ENCODE measurements at regions not wholly inside any gene's neighbourhood (a gene's known extent, or its start where the extent isn't known, plus 50 kb on each side); places are given as distances from the start of the nearest gene placed in this dataset.

GRCh38 chr6:164404812-164405488 lies 904.5 kb downstream of the C6orf118 start:
- no peak overlapping the region for H3K4ac ChIP-seq (ENCODE audit: low read depth, low read length)
- no peak overlapping the region for H3K56ac ChIP-seq (ENCODE audit: extremely low read depth, insufficient read depth, low read length)
- H3K9ac ChIP-seq (ENCODE audit: low read depth, low read length): no peak overlapping the region
- in situ Hi-C loops (cut with MboI; ENCODE audit: low sequenced_read_pairs): no loop called here
- no peaks in the 10 kb centered on the region for H3K36me3 ChIP-seq (ENCODE audit: control insufficient read depth, insufficient read depth, low read length)
- no peak overlapping the region for H4K5ac ChIP-seq (ENCODE audit: low read depth, low read length)
- H3K14ac ChIP-seq (replicated peaks; ENCODE audit: low read depth, low read length): no peak overlapping the region
- H2AK5ac ChIP-seq (ENCODE audit: low read depth, low read length): no peak overlapping the region
- BruUV-seq (replicated peaks): no TSS peak
- no peaks in the 10 kb centered on the region for H3K79me1 ChIP-seq (ENCODE audit: low read depth in 1 of 2, low read length in 2 of 2)
- no peaks in the 10 kb centered on the region for H3K4me1 ChIP-seq (ENCODE audit: control insufficient read depth, insufficient read depth, low read length)
- dilution Hi-C loops (cut with HindIII; ENCODE audit: low sequenced_read_pairs, unreplicated experiment): no loop called here
- no peak overlapping the region for H2BK20ac ChIP-seq (ENCODE audit: low read depth, low read length)
- no peaks in the 10 kb centered on the region for H3K9me1 ChIP-seq (ENCODE audit: insufficient read depth, low read length)
- ATAC-seq (ENCODE audit: low read depth) (no peak), DNase-seq (no peak)
- no peak overlapping the region for H3K23ac ChIP-seq (ENCODE audit: low read depth, low read length)
- ChIA-PET CTCF (no interaction called here), POLR2A (ENCODE audit: unreplicated experiment) (no interaction called here)
- no peak overlapping the region for H3K4me2 ChIP-seq (ENCODE audit: low read depth, low read length)
- H4K20me1 ChIP-seq (ENCODE audit: insufficient read depth, low read length): no peaks in the 10 kb centered on the region
- 33% methylated on average over 1 of the region's 4 CpGs; no CpG with 5 or more reads in 1 of the 2 experiments for WGBS, 2 experiments (ENCODE audit: extremely low coverage in 2 of 2, insufficient read length in 1 of 2)
- no peak overlapping the region for H3K18ac ChIP-seq (ENCODE audit: low read depth, low read length)
- no peak for TF ChIP-seq ELK1 (IDR thresholded peaks at IDR 0.05; ENCODE audit: borderline replicate concordance, low read depth, low read length)
- no peak for TF ChIP-seq RAD21 (IDR thresholded peaks at IDR 0.05; ENCODE audit: low read length)
- TF ChIP-seq CEBPB (IDR thresholded peaks at IDR 0.05; ENCODE audit: low read depth, low read length): no peak
- no peak for TF ChIP-seq SMC3 (IDR thresholded peaks at IDR 0.05; ENCODE audit: low read depth, low read length)
- no peak for TF ChIP-seq CTCF (conservative IDR thresholded peaks at IDR 0.05; ENCODE audit: low read depth, low read length)
- TF ChIP-seq MAZ (IDR thresholded peaks at IDR 0.05; ENCODE audit: borderline replicate concordance, low read depth, low read length): no peak
- no peak for TF ChIP-seq FOS (IDR thresholded peaks at IDR 0.05; ENCODE audit: low read depth, low read length)
- no peak for TF ChIP-seq MXI1 (IDR thresholded peaks at IDR 0.05; ENCODE audit: borderline replicate concordance, low read depth, low read length)
- TF ChIP-seq RFX5 (IDR thresholded peaks at IDR 0.05; ENCODE audit: low read depth, low read length): no peak
- TF ChIP-seq NFE2L2 (IDR thresholded peaks at IDR 0.05; ENCODE audit: low read depth, low read length): no peak
- TF ChIP-seq RCOR1 (IDR thresholded peaks at IDR 0.05; ENCODE audit: insufficient replicate concordance, low read length): no peak
- TF ChIP-seq CHD1 (IDR thresholded peaks at IDR 0.05; ENCODE audit: low read depth, low read length): no peak
- no peak for TF ChIP-seq MAFK (IDR thresholded peaks at IDR 0.05; ENCODE audit: low read depth, low read length)
- no peak for TF ChIP-seq USF2 (IDR thresholded peaks at IDR 0.05; ENCODE audit: low read depth, low read length)
- H3K27me3 ChIP-seq (ENCODE audit: control insufficient read depth, insufficient read depth, low read length): no peaks in the 10 kb centered on the region
- H4K91ac ChIP-seq (ENCODE audit: insufficient read depth, low read depth, low read length): no peak overlapping the region
- H3K9me3 ChIP-seq (ENCODE audit: control insufficient read depth, insufficient read depth, low read length): peaks cover 13% of the 10 kb centered on the region
- intact Hi-C loops (cut with micrococcal nuclease): no loop called here
- no peak overlapping the region for H3K4me3 ChIP-seq (ENCODE audit: insufficient read depth, low read depth, low read length)
- H3K27ac ChIP-seq (ENCODE audit: insufficient read depth, low read length): no peak overlapping the region
- H2AFZ ChIP-seq (replicated peaks; ENCODE audit: low read length, poor library complexity): no peak overlapping the region
- no peak overlapping the region for H2AK9ac ChIP-seq (replicated peaks; ENCODE audit: low read depth, low read length, poor library complexity)
- H2BK120ac ChIP-seq (ENCODE audit: low read depth, low read length): no peak overlapping the region
- H2BK5ac ChIP-seq (ENCODE audit: low read depth, low read length, poor library complexity, severe bottlenecking): no peak overlapping the region
- no peak overlapping the region for H4K8ac ChIP-seq (ENCODE audit: low read depth in 2 of 2, low read length in 2 of 2)
- H2BK15ac ChIP-seq (ENCODE audit: low read depth, low read length): no peak overlapping the region

All from IMR-90 (cell line).